ENCODE measurements at regions not wholly inside any gene's neighbourhood (a gene's known extent, or its start where the extent isn't known, plus 50 kb on each side); places are given as distances from the start of the nearest gene placed in this dataset.

- no peak for DNase-seq (ENCODE audit: low read depth)
- no peak overlapping the region for H3K4me3 ChIP-seq (ENCODE audit: control insufficient read depth, low read depth, low read length)
- TF ChIP-seq CTCF (IDR thresholded peaks at IDR 0.05; ENCODE audit: control insufficient read depth, insufficient read depth, low read depth, low read length, missing control alignments): no peak
These were observed 315.8 kb upstream of the LRRC4C start for GRCh38 chr11:41775296-41775695.

DNA sequence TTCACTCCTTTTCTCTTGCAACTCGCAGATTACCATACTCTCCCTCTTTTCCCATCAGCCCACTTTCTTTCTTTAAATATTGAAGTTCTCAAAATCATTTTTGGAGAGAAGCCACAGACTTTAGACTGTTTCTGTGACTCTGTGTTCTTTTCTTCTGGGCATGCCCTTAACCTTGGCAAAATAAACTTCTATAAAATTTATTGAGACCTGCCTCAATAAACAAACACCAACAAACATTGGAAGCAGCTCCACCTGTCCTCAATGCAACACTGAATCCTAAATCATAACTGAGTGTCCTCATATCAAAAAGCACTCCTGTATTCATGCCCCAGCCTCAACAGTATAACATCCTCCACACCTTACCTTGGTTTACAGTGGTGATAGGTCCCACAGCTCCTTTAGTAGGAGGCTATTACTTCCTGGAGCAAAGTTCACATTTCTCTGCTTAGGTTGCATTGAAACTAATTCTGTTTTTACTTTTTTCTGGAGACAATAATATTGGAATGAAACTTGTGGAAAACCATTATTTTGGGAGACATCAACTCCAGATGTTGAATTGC lies 320.0 kb upstream of the LRRC4C start:
- no peak for DNase-seq (ENCODE audit: low read depth)
- no peak for TF ChIP-seq CTCF (IDR thresholded peaks at IDR 0.05; ENCODE audit: control insufficient read depth, insufficient read depth, low read depth, low read length, missing control alignments)
- no peak overlapping the region for H3K4me3 ChIP-seq (ENCODE audit: control insufficient read depth, low read depth, low read length)

- TF ChIP-seq CTCF (IDR thresholded peaks at IDR 0.05; ENCODE audit: control insufficient read depth, insufficient read depth, low read depth, low read length, missing control alignments): no peak
- DNase-seq (ENCODE audit: low read depth): no peak
- no peak overlapping the region for H3K4me3 ChIP-seq (ENCODE audit: control insufficient read depth, low read depth, low read length)
These were observed 322.0 kb upstream of the LRRC4C start for GRCh38 chr11:41781441-41781840.

- no peak for DNase-seq (ENCODE audit: low read depth)
- no peak for TF ChIP-seq CTCF (IDR thresholded peaks at IDR 0.05; ENCODE audit: control insufficient read depth, insufficient read depth, low read depth, low read length, missing control alignments)
- H3K4me3 ChIP-seq (ENCODE audit: control insufficient read depth, low read depth, low read length): no peak overlapping the region
These were observed 325.3 kb upstream of the LRRC4C start for GRCh38 chr11:41784513-41785335.

- no peak for TF ChIP-seq CTCF (IDR thresholded peaks at IDR 0.05; ENCODE audit: control insufficient read depth, insufficient read depth, low read depth, low read length, missing control alignments)
- DNase-seq (ENCODE audit: low read depth): no peak
- no peak overlapping the region for H3K4me3 ChIP-seq (ENCODE audit: control insufficient read depth, low read depth, low read length)
These were observed 326.6 kb upstream of the LRRC4C start for GRCh38 chr11:41786087-41786486.

DNA sequence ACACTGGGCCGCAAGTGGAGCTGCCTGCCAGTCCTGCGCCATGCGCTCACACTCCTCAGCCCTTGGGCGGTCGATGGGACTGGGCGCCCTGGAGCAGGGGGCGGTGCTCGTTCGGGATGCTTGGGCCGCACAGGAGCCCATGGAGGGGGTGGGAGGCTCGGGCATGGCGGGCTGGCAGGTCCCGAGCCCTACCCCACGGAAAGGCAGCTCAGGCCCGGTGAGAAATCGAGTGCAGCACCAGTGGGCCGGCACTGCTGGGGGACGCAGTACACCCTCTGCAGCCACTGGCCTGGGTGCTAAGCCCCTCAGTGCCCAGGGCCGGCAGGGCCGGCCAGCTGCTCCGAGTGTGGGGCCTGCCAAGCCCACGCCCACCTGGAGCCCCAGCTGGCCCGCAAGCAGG lies 328.7 kb upstream of the LRRC4C start:
- DNase-seq (ENCODE audit: low read depth): no peak
- no peak for TF ChIP-seq CTCF (IDR thresholded peaks at IDR 0.05; ENCODE audit: control insufficient read depth, insufficient read depth, low read depth, low read length, missing control alignments)
- no peak overlapping the region for H3K4me3 ChIP-seq (ENCODE audit: control insufficient read depth, low read depth, low read length)

Measured in AG09309 (cell line).